SK-N-SH (cell line): ENCODE measurements at regions not wholly inside any gene's neighbourhood (a gene's known extent, or its start where the extent isn't known, plus 50 kb on each side); places are given as distances from the start of the nearest gene placed in this dataset.

Experiments
- CTCF ChIA-PET: fragments of 300-600, 350-600 bp; formaldehyde crosslinking; extraction: SDS; loops from one replicate; lab custom pipeline; 2021; lab: Yijun Ruan, JAX
- POLR2A ChIA-PET: fragments of 350-600 bp; sonication (Branson Sonifier 250); formaldehyde crosslinking; extraction: SDS; loops from one replicate; lab custom pipeline; 2020; ENCODE audit warnings: antibody characterized with exemption, inconsistent platforms; lab: Yijun Ruan, JAX
- DNase-seq: peaks from one replicate; pipeline ENCODE4 v3.0.0; 2012
- H2AFZ ChIP-seq: fragments of 200-600 bp; sonication (generic); 2 replicates; pipeline ENCODE4 v1.8.1; 2016; ENCODE audit warnings: antibody characterized with exemption, mild to moderate bottlenecking, low read depth
- H3F3A ChIP-seq: fragments of 200-600 bp; sonication (generic); replicated peaks from 2 replicates; pipeline ENCODE3; 2016; ENCODE audit warnings: antibody characterized with exemption, mild to moderate bottlenecking; ENCODE audit not compliant: insufficient read depth
- H3K27ac ChIP-seq, 2 experiments: fragments of 200-500 bp in 1 of 2; fragments of 200-600 bp in 1 of 2; sonication (Bioruptor generic) in 1 of 2; sonication (generic), shearing (Covaris generic) in 1 of 2; 2 replicates each; pipeline versions ENCODE4 v1.5.1 to v1.6.1; 2014 to 2016; ENCODE audit warnings: low read depth in 2 of 2, inconsistent platforms in 1 of 2, low read length in 1 of 2, mild to moderate bottlenecking in 1 of 2, mixed read lengths in 1 of 2
- H3K27me3 ChIP-seq: fragments of 200-600 bp; sonication (generic), shearing (Covaris generic); 2 replicates; pipeline ENCODE4 v1.6.1; 2016; ENCODE audit warnings: mixed run types; ENCODE audit not compliant: insufficient read depth
- H3K36me3 ChIP-seq, 2 experiments: fragments of 200-500 bp in 1 of 2; fragments of 200-600 bp in 1 of 2; sonication (Bioruptor generic) in 1 of 2; sonication (generic) in 1 of 2; replicated peaks in 1 of 2; 2 replicates each; pipeline versions ENCODE3 to v1.5.1; 2014 to 2016; ENCODE audit warnings: low read length in 1 of 2, mild to moderate bottlenecking in 1 of 2; ENCODE audit not compliant: insufficient read depth in 2 of 2, control insufficient read depth in 1 of 2
- H3K4me1 ChIP-seq, 2 experiments: fragments of 200-500 bp in 1 of 2; fragments of 200-600 bp in 1 of 2; sonication (Bioruptor generic) in 1 of 2; sonication (generic), shearing (Covaris generic) in 1 of 2; 2 replicates each; pipeline versions ENCODE4 v1.5.1 to v1.6.1; 2014 to 2016; ENCODE audit warnings: low read depth in 1 of 2, low read length in 1 of 2, mixed run types in 1 of 2; ENCODE audit not compliant: insufficient read depth in 2 of 2, control insufficient read depth in 1 of 2
- H3K4me2 ChIP-seq: fragments of 200-600 bp; sonication (generic), shearing (Covaris generic); 2 replicates; pipeline ENCODE4 v1.6.1; 2017; ENCODE audit warnings: mixed run types
- H3K4me3 ChIP-seq, 2 experiments: fragments of 200-500 bp in 1 of 2; fragments of 200-600 bp in 1 of 2; sonication (Bioruptor generic) in 1 of 2; sonication (generic), shearing (Covaris generic) in 1 of 2; 2 replicates each; pipeline versions ENCODE4 v1.5.1 to v1.8.1; 2014 to 2016; ENCODE audit warnings: low read depth in 2 of 2, inconsistent platforms in 1 of 2, low read length in 1 of 2, mild to moderate bottlenecking in 1 of 2, mixed read lengths in 1 of 2, moderate library complexity in 1 of 2
- H3K79me2 ChIP-seq: fragments of 200-600 bp; sonication (generic); 2 replicates; pipeline ENCODE4 v1.8.1; 2017; ENCODE audit warnings: mild to moderate bottlenecking; ENCODE audit not compliant: insufficient read depth
- H3K9ac ChIP-seq: fragments of 200-600 bp; sonication (generic); 2 replicates; pipeline ENCODE4 v1.6.1; 2017; ENCODE audit warnings: mixed run types
- H3K9me2 ChIP-seq: fragments of 200-600 bp; sonication (generic); 2 replicates; pipeline ENCODE4 v1.6.1; 2017; ENCODE audit warnings: mixed run types
- H3K9me3 ChIP-seq: fragments of 200-600 bp; sonication (generic); 2 replicates; pipeline ENCODE4 v1.6.1; 2017; ENCODE audit warnings: mixed run types, mild to moderate bottlenecking, moderate library complexity
- H4K20me1 ChIP-seq: fragments of 200-600 bp; sonication (generic); 2 replicates; pipeline ENCODE4 v1.6.1; 2017; ENCODE audit warnings: mild to moderate bottlenecking, mixed run types; ENCODE audit not compliant: insufficient read depth
- CTCF ChIP-seq: fragments of 200-600 bp; sonication (generic); IDR thresholded peaks from 2 replicates; pipeline ENCODE4 v1.6.1; 2017; ENCODE audit warnings: antibody characterized with exemption, mild to moderate bottlenecking, moderate library complexity
- FOSL2 ChIP-seq: IDR thresholded peaks from 2 replicates; pipeline ENCODE4 v1.4.0; 2012; ENCODE audit warnings: low read depth, mild to moderate bottlenecking, moderate library complexity, borderline replicate concordance
- FOXM1 ChIP-seq: IDR thresholded peaks from 2 replicates; pipeline ENCODE4 v1.4.0; 2012; ENCODE audit warnings: low read depth, mild to moderate bottlenecking
- GABPA ChIP-seq: IDR thresholded peaks from 2 replicates; pipeline ENCODE4 v1.4.0; 2012; ENCODE audit warnings: low read depth, mild to moderate bottlenecking
- GATA2 ChIP-seq: sonication (generic); formaldehyde crosslinking; IDR thresholded peaks from 2 replicates; pipeline ENCODE4 v1.5.0; 2020; ENCODE audit warnings: mild to moderate bottlenecking, missing genetic modification reagents
- JUND ChIP-seq: IDR thresholded peaks from 2 replicates; pipeline ENCODE4 v1.4.0; 2012
- MAX ChIP-seq: IDR thresholded peaks from 2 replicates; pipeline ENCODE4 v1.4.0; 2012; ENCODE audit warnings: low read depth
- NRF1 ChIP-seq: IDR thresholded peaks from 2 replicates; pipeline ENCODE4 v1.6.1; 2012; ENCODE audit warnings: low read depth, mild to moderate bottlenecking, low read length
- PBX3 ChIP-seq: IDR thresholded peaks from 2 replicates; pipeline ENCODE4; 2012
- POLR2AphosphoS5 ChIP-seq: IDR thresholded peaks from 2 replicates; pipeline ENCODE4 v1.6.1; 2012; ENCODE audit warnings: low read depth, low read length
- RAD21 ChIP-seq: IDR thresholded peaks from 2 replicates; pipeline ENCODE4 v1.6.1; 2012; ENCODE audit warnings: mild to moderate bottlenecking, low read length
- RCOR1 ChIP-seq: fragments of 150-350 bp; IDR thresholded peaks from 2 replicates; pipeline ENCODE4 v1.6.1; 2017; ENCODE audit warnings: antibody characterized with exemption, low read length
- SIN3A ChIP-seq: IDR thresholded peaks from 2 replicates; pipeline ENCODE4 v1.6.1; 2012; ENCODE audit warnings: low read depth, mild to moderate bottlenecking, low read length, moderate library complexity, borderline replicate concordance
- TAF1 ChIP-seq: IDR thresholded peaks from 2 replicates; pipeline ENCODE4 v1.6.1; 2012; ENCODE audit warnings: low read depth, mild to moderate bottlenecking, low read length, moderate library complexity, borderline replicate concordance
- TCF12 ChIP-seq: IDR thresholded peaks from 2 replicates; pipeline ENCODE4 v1.4.0; 2012
- WGBS: methylation state at CpG from one replicate; pipeline ENCODE4 v1.1.6; 2017; ENCODE audit warnings: low lambda C conversion rate; 5-methylcytosine and 5-hydroxymethylcytosine counted together
- TF ChIP-seq, protein P1 (sequence below): IDR thresholded peaks from 2 replicates; pipeline ENCODE4 v1.4.0; 2012; ENCODE audit warnings: low read depth, borderline replicate concordance

GRCh38 chr12:111193496-111193895 lies 175.4 kb downstream of the PHETA1 start:
- CTCF ChIA-PET = interaction anchor here (0.9 kb wide), 1 partner anchor 105 kb away, joined by 3 read pairs; no protein-coding TSS in a partner anchor
- no peak overlapping the region for H3K27ac ChIP-seq
- H3K4me2 ChIP-seq = no peak overlapping the region
- no peak overlapping the region for H3K9ac ChIP-seq
- 77% methylated on average over 9 of the region's 14 CpGs for WGBS
- peaks cover 0 to 3% of the 10 kb centered on the region in 2 experiments; a peak in 1 of 4 replicates for H3K4me1 ChIP-seq
- no peak overlapping the region for H3K4me3 ChIP-seq
- no peaks in the 10 kb centered on the region for H4K20me1 ChIP-seq
- no peaks in the 10 kb centered on the region for H3F3A ChIP-seq
- H3K9me2 ChIP-seq = no peaks in the 10 kb centered on the region
- POLR2A ChIA-PET = no interaction called here
- no peak overlapping the region for H2AFZ ChIP-seq
- H3K36me3 ChIP-seq = no peaks in the 10 kb centered on the region
- H3K9me3 ChIP-seq = no peaks in the 10 kb centered on the region
- 0 out of 2 replicates have a peak, but pooled peaks cover 5% of the 10 kb centered on the region for H3K27me3 ChIP-seq
- no peaks in the 10 kb centered on the region for H3K79me2 ChIP-seq
- no peak for TF ChIP-seq POLR2AphosphoS5
- no peak for TF ChIP-seq TAF1
- TF ChIP-seq SIN3A = no peak
- DNase-seq = no peak

DNA sequence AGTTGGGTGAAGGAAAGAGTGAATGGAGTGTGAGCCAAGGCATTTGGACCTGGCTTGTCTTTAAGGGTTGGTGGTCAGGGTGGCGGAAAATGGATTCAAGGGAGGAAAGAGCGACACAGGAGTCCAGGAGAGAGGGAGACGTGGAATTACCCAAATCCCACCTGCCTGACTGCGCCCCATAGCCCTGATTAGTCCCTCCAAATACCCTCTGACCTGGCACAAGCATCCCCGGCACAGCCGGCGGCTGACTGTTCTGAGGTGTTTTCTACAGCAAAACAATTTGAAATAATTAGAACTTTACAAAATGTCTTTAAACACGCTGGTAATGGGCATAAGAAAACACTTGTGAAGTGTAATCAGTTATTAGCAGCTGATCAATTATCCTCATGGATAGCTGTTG lies 175.8 kb downstream of the PHETA1 start:
- TF ChIP-seq NRF1 = no peak
- no peak for TF ChIP-seq GATA2 (CRISPR knock-in tag)
- TF ChIP-seq TCF12 = no peak
- TF ChIP-seq RAD21 = no peak
- TF ChIP-seq CTCF = no peak
- TF ChIP-seq JUND = no peak
- no peak for TF ChIP-seq FOXM1
- no peak for TF ChIP-seq FOSL2
- no peak for TF ChIP-seq MAX
- no peak for TF ChIP-seq PBX3
- no peak for TF ChIP-seq RCOR1
- no peak for TF ChIP-seq GABPA
- TF ChIP-seq, protein P1, sequence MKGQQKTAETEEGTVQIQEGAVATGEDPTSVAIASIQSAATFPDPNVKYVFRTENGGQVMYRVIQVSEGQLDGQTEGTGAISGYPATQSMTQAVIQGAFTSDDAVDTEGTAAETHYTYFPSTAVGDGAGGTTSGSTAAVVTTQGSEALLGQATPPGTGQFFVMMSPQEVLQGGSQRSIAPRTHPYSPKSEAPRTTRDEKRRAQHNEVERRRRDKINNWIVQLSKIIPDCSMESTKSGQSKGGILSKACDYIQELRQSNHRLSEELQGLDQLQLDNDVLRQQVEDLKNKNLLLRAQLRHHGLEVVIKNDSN = no peak
- H3K4me1 ChIP-seq = peaks cover 0 to 3% of the 10 kb centered on the region in 2 experiments; a peak in 1 of 4 replicates
- H3F3A ChIP-seq = no peaks in the 10 kb centered on the region
- H3K27ac ChIP-seq = no peak overlapping the region
- no peak for DNase-seq
- no peak overlapping the region for H3K4me2 ChIP-seq
- no peaks in the 10 kb centered on the region for H3K79me2 ChIP-seq
- no peak overlapping the region for H3K4me3 ChIP-seq
- H4K20me1 ChIP-seq = no peaks in the 10 kb centered on the region
- H3K27me3 ChIP-seq = 0 out of 2 replicates have a peak, but pooled peaks cover 5% of the 10 kb centered on the region
- H2AFZ ChIP-seq = no peak overlapping the region
- 61% methylated on average over 8 of the region's 8 CpGs for WGBS
- CTCF ChIA-PET = interaction anchor here (0.9 kb wide), 1 partner anchor 105 kb away, joined by 3 read pairs; no protein-coding TSS in a partner anchor
- no peak overlapping the region for H3K9ac ChIP-seq
- no peaks in the 10 kb centered on the region for H3K9me2 ChIP-seq
- no peaks in the 10 kb centered on the region for H3K36me3 ChIP-seq
- H3K9me3 ChIP-seq = no peaks in the 10 kb centered on the region
- POLR2A ChIA-PET = no interaction called here
